K562 (cell line): ENCODE measurements at regions not wholly inside any gene's neighbourhood (a gene's known extent, or its start where the extent isn't known, plus 50 kb on each side); places are given as distances from the start of the nearest gene placed in this dataset.

Experiments used
- ATAC-seq: fragments of 200-7000 bp; cut with Tn5 transposase; 3 replicates; pipeline ENCODE4 v1.9.1; 2020; ENCODE audit warnings: moderate library complexity
- BruUV-seq: library from RNA; stranded (reverse); fragments of 400-500 nt; replicated peaks from 2 replicates; lab custom pipeline; 2021; lab: Mats Ljungman, UMichigan
- CTCF ChIA-PET: fragments of 300-600 bp; formaldehyde crosslinking; extraction: SDS; loops from one replicate; lab custom pipeline; 2021; ENCODE audit warnings: low intra/inter-chr PET ratio; lab: Yijun Ruan, JAX
- POLR2A ChIA-PET: fragments of 300-600, 350-650 bp; sonication (Branson Sonifier 250); formaldehyde crosslinking; extraction: SDS; loops from one replicate; lab custom pipeline; 2021; ENCODE audit warnings: antibody characterized with exemption, inconsistent platforms; lab: Yijun Ruan, JAX
- DNase-seq, 4 experiments: peaks; one replicate each; pipeline versions ENCODE4 v3.0.0 to v3.0.0-alpha.2; 2011 to 2018; ENCODE audit warnings: low spot score in 3 of 4, mixed read lengths in 3 of 4; ENCODE audit errors: extremely low read depth in 1 of 4
- FAIRE-seq: peaks from 2 replicates; lab custom pipeline; 2011; peaks lifted over from hg19 to GRCh38; lab: Jason Lieb, UNC
- H2AFZ ChIP-seq: 2 replicates; pipeline ENCODE4 v1.6.0; 2011; ENCODE audit warnings: low read depth, low read length, control low read depth, inconsistent platforms
- H3K27ac ChIP-seq: fragments of 200-600 bp; 3 replicates; pipeline ENCODE4 v1.8.0; 2011; ENCODE audit warnings: low read depth, mild to moderate bottlenecking, control low read depth, inconsistent platforms, low read length, moderate library complexity, mixed read lengths; ENCODE audit errors: extremely low read depth
- H3K27me3 ChIP-seq, 2 experiments: fragments of 300-600 bp in 1 of 2; 2 replicates in 1 of 2; 3 replicates in 1 of 2; pipeline versions ENCODE4 v1.6.0 to v1.8.0; 2011; ENCODE audit warnings: inconsistent platforms in 2 of 2, low read length in 2 of 2, mild to moderate bottlenecking in 1 of 2, mixed read lengths in 1 of 2, moderate library complexity in 1 of 2; ENCODE audit not compliant: control insufficient read depth in 2 of 2, insufficient read depth in 2 of 2
- H3K36me3 ChIP-seq: fragments of 300-600 bp; 3 replicates; pipeline ENCODE4 v1.8.0; 2011; ENCODE audit warnings: mild to moderate bottlenecking, low read length, inconsistent platforms; ENCODE audit not compliant: control insufficient read depth, insufficient read depth
- H3K4me1 ChIP-seq, 2 experiments: fragments of 200-600 bp in 1 of 2; replicated peaks in 1 of 2; 2 replicates in 1 of 2; 3 replicates in 1 of 2; pipeline versions ENCODE4 v1.5.1 to v1.8.0; 2011; ENCODE audit warnings: inconsistent platforms in 2 of 2, low read length in 2 of 2, mild to moderate bottlenecking in 1 of 2, mixed read lengths in 1 of 2, moderate library complexity in 1 of 2; ENCODE audit not compliant: control insufficient read depth in 2 of 2, insufficient read depth in 2 of 2
- H3K4me2 ChIP-seq: 2 replicates; pipeline ENCODE4 v1.6.1; 2011; ENCODE audit warnings: low read length, control low read depth, inconsistent platforms, mixed read lengths; ENCODE audit not compliant: insufficient read depth
- H3K4me3 ChIP-seq: fragments of 200-600 bp; sonication (generic), shearing (Covaris generic); 2 replicates; pipeline ENCODE4 v1.5.1; 2016; ENCODE audit warnings: control low read depth, inconsistent platforms
- H3K79me2 ChIP-seq: fragments of 200-600 bp; 3 replicates; pipeline ENCODE4 v1.8.0; 2011; ENCODE audit warnings: low read length, inconsistent platforms; ENCODE audit not compliant: control insufficient read depth, insufficient read depth
- H3K9ac ChIP-seq, 2 experiments: 2 replicates each; pipeline versions ENCODE4 v1.6.0 to v1.6.1; 2011; ENCODE audit warnings: low read depth in 2 of 2, low read length in 2 of 2, control low read depth in 1 of 2, inconsistent platforms in 1 of 2, mild to moderate bottlenecking in 1 of 2, mixed read lengths in 1 of 2; ENCODE audit not compliant: insufficient read depth in 1 of 2
- H3K9me1 ChIP-seq: one replicate; pipeline ENCODE4 v1.6.0; 2011; ENCODE audit warnings: inconsistent platforms, mild to moderate bottlenecking, low read length, moderate library complexity; ENCODE audit not compliant: control insufficient read depth, insufficient read depth
- H3K9me3 ChIP-seq: replicated peaks from 2 replicates; pipeline ENCODE4 v1.5.1; 2011; ENCODE audit warnings: low read depth, low read length, inconsistent platforms; ENCODE audit not compliant: control insufficient read depth, insufficient read depth
- H4K20me1 ChIP-seq: replicated peaks from 2 replicates; pipeline ENCODE4 v1.6.1; 2011; ENCODE audit warnings: low read length, inconsistent platforms, mixed read lengths; ENCODE audit not compliant: control insufficient read depth, insufficient read depth
- NFIC ChIP-seq: fragments of 450-650 bp; IDR thresholded peaks from 2 replicates; pipeline ENCODE4 v1.6.1; 2017; ENCODE audit warnings: mild to moderate bottlenecking, inconsistent platforms
- ZNF707 ChIP-seq: fragments of 250-450 bp; sonication (Bioruptor Pico); conservative IDR thresholded peaks from 2 replicates; pipeline ENCODE4 v1.8.0; 2022; ENCODE audit warnings: inconsistent platforms, mild to moderate bottlenecking, moderate library complexity
- WGBS: fragments of 100-300 bp; shearing (Covaris generic); methylation state at CpG from one replicate; pipeline ENCODE4 v1.1.6; 2016; ENCODE audit warnings: low coverage, mixed read lengths; ENCODE audit not compliant: insufficient coverage; ENCODE audit errors: missing lambda C conversion rate; 5-methylcytosine and 5-hydroxymethylcytosine counted together
- in situ Hi-C: fragments of 300-500 bp; cut with MboI; formaldehyde crosslinking; loops from 4 replicates; pipeline ENCODE4 v1.15.0; 2018; ENCODE audit warnings: inconsistent platforms, mixed read lengths
- intact Hi-C: fragments of 100-400 bp; cut with micrococcal nuclease; formaldehyde crosslinking; loops from 2 replicates; pipeline ENCODE4 v1.14.2; 2022
- TF ChIP-seq, protein P1 (sequence below): fragments of 450-650 bp; IDR thresholded peaks from 2 replicates; pipeline ENCODE4 v1.7.0; 2016; ENCODE audit warnings: borderline replicate concordance

GRCh38 chr1:22256213-22256512 lies 113.3 kb upstream of the WNT4 start:
- 4% methylated on average over 3 of the region's 3 CpGs for WGBS
- in situ Hi-C loops (no loop called here), intact Hi-C loops (no loop called here)
- FAIRE-seq: no peak
- Histone ChIP-seq H3K9me1 (no peaks in the 10 kb centered on the region), H3K4me1 (peaks cover 0 to 6% of the 10 kb centered on the region in 2 experiments; a peak in 1 of 5 replicates), H3K79me2 (no peaks in the 10 kb centered on the region), H4K20me1 (peaks cover 9% of the 10 kb centered on the region), H3K9me3 (no peaks in the 10 kb centered on the region), H3K27ac (no peak overlapping the region), H3K9ac (peak overlapping the region in 1 of 2 experiments; percentile 31; a peak in 1 of 4 replicates), H3K27me3 (peaks cover 56 to 97% of the 10 kb centered on the region in 2 experiments), H3K4me3 (no peak overlapping the region), H3K36me3 (no peaks in the 10 kb centered on the region), H2AFZ (no peak overlapping the region), H3K4me2 (no peak overlapping the region)
- TF ChIP-seq NFIC: 0 out of 2 replicates have a peak, but pooled peaks have one; percentile 32
- no peak for TF ChIP-seq ZNF707
- TF ChIP-seq, protein P1, sequence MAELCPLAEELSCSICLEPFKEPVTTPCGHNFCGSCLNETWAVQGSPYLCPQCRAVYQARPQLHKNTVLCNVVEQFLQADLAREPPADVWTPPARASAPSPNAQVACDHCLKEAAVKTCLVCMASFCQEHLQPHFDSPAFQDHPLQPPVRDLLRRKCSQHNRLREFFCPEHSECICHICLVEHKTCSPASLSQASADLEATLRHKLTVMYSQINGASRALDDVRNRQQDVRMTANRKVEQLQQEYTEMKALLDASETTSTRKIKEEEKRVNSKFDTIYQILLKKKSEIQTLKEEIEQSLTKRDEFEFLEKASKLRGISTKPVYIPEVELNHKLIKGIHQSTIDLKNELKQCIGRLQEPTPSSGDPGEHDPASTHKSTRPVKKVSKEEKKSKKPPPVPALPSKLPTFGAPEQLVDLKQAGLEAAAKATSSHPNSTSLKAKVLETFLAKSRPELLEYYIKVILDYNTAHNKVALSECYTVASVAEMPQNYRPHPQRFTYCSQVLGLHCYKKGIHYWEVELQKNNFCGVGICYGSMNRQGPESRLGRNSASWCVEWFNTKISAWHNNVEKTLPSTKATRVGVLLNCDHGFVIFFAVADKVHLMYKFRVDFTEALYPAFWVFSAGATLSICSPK: no peak
- no TSS peak for BruUV-seq
- ChIA-PET POLR2A (interaction anchor here (0.6 to 1.6 kb wide), 5 partner anchors 13 to 270 kb away, joined by 3 to 7 read pairs (median 3); no protein-coding TSS in a partner anchor), CTCF (no interaction called here)
- ATAC-seq: no peak
- DNase-seq: no peak
